ENCODE measurements at regions not wholly inside any gene's neighbourhood (a gene's known extent, or its start where the extent isn't known, plus 50 kb on each side); places are given as distances from the start of the nearest gene placed in this dataset.

DNA sequence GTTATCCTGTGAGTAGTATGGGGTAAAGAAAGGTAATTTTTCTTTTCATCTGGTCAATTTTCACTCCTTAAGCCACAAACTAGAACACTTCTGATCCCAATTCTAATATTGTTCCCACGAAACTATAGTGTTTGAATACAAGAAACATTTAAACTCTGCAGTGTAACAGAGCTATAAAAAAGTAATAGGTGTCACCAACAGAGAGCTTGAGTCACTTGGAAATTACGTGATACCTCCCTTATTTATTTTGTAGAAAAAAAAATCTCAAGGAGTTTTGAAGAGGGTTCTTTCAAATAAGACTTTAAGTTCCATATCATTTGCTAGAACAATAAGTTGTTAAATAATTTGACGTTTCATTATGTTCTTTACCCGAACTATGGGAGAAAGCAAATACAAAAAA lies 959.4 kb downstream of the JRKL start:
- no peak for DNase-seq

DNA sequence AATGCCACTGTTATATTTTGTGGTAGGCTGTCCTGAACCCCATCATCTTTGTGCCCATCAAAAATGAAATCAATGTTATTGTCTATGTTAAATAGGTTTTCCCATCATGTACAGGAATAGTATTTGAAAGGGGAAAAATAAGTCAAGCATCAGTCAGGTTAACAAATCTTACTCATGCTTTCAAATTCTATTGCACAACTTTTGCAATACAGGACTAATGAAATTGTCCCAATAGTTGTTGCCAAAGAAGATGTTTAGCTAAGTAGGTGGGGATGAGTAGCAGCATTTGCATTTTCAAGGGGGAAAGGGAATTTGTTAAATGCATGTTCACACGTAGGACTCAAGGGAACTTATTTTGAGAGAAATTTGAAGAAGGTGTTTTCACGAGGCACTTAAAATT lies 962.1 kb downstream of the JRKL start:
- no peak for DNase-seq

DNA sequence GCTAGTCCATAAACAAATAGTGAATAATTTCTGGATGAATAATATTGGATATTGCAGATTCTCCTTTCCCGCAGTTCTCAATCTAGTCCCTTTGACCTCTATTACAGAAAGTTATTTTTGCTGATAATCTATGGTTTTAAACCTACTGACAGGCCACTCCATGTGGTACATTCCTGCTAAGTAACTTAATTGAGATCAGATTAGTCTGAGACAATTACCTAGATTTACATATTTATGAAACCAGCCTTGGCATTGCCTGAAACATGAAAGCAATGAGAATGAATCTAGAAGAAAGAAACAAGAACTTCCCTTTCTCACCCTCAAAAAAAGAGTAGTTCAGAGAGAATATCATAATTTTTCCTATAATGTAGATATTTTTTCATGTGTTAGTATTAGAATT lies 964.2 kb downstream of the JRKL start:
- no peak for DNase-seq

DNA sequence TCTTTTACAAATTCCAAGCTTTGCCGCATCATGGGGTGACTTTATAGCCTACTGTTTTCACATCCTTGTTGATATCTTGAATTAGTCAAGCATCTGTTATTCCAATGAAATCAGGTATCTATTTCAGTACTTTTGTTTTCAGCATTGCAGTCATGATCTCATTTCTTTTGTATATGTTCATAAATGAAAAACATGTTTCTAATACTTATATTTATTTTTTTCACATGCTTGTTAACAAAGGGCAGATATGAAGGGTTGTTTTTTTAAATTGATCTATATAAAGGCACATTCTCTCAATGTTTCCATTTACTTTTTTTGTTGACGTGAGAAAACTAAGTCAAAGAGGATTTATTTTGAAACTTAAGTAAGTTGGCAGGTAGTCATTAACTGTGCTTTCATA lies 964.8 kb downstream of the JRKL start:
- no peak for DNase-seq

DNA sequence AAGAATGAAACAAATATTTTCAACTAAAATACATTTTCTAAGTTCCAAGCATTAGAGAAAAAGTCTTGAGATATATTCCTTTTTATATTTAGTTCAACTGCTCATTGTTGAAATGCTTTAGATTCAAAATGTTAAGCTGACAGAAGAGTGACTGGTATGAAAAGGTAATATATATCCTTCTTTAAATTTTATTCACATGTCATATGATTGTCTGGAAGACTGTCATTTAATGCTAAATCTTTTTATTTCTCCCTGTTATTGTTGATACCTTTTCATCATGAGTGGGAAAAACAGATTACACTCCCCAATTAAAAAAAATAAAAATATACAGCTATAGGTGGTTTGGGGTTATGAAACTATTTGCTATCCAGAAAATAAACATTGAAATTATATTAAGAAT lies 965.4 kb downstream of the JRKL start:
- no peak for DNase-seq

DNA sequence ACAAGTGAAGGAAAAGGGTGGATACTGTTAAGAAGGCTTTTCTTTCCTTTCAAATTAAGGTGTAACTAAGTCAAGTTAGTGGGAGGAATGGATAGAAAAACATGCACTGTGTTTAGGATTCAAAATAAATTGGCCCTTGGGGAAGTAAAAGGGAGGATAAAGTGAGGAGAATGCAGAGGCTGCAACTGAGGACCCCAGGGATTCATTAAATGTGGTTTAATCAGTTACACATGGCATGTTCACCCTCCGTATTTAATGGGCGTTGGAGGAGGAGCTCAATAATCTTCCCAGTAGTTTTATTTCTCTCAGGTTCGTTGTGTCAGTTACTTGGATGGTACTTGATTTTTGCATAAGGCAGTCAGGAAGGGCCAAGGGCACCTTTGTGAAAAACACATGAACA lies 966.3 kb downstream of the JRKL start:
- no peak for DNase-seq

DNA sequence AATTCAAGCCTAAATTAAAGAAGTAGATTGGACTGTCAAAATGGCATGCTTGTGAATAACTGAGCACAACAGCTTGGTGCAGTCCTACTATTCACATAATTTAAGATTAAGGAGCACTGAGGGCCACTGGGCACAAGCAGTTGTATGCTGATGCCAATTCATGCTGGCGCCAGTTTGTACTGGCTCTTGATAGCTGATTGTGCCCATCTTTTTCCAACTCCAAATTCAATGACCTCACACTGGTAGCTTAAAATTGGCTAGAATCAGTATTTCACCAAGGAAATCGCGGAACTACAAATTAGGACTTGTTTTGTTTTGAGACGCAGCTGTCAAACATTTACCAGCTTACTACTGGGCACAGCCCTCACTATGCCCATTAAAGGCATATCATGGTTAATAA lies 969.2 kb downstream of the JRKL start:
- no peak for DNase-seq

DNA sequence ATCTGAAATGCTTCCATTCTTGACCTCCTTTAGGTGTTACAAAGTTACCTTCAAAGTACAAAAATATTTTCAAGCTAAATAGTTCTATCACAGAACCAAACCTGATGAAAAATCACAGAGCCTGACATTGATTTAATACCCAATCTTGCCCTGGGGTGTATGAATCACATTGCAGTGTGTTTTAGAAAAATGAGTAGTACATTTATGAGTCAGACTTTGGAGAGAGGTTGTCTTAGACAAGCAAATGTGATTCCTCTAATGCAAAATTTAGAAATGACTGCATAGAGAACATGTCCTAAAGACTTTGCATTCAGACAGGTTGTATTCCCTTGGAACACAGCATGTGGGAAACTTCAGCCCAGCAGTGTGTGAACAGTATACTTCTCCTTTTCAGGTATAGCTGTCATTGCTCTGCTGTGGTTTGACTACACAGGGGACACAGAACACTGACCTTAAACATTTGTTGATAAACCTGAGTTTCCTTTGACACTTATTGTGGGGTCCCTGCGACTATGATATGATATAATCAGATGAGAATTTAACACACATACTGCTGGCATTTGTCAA lies 972.1 kb downstream of the JRKL start:
- DNase-seq: no peak

DNA sequence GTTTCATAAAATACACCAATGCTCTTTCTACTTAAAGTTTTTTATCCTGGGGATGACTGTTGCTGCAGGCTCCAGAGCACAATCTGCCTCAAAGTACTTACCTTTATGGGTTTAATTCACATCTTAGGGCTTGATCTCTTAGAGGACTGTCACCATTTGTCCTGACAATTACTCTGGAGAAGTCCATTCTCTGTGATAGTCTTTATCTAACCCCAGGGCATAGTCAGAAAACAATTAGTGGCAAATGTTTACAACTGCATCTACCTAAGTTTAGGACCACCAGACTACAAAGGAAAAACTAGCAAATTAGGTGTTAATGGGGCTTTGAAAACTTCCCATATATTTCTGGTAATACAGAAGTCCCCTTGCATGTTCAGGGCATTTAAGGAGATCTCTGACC lies 973.5 kb downstream of the JRKL start:
- no peak for DNase-seq

DNA sequence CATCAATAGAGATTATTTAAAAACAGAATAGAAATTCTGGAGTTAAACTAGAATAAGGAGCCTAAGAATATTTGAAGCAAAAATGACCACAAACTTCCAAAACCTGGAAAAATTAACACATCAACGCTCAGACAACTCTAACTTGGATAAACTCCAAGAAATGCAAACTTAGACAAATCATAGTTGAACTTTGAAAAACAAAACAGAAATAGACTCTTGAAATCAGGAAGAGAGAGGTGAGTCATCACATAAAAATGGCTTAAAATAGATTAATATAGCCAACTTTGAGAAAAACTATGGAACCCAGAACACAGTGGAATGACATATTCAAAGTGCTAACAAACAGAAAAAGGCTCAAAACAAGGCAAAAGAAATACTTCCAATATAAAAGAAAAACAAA lies 974.2 kb downstream of the JRKL start:
- no peak for DNase-seq

DNA sequence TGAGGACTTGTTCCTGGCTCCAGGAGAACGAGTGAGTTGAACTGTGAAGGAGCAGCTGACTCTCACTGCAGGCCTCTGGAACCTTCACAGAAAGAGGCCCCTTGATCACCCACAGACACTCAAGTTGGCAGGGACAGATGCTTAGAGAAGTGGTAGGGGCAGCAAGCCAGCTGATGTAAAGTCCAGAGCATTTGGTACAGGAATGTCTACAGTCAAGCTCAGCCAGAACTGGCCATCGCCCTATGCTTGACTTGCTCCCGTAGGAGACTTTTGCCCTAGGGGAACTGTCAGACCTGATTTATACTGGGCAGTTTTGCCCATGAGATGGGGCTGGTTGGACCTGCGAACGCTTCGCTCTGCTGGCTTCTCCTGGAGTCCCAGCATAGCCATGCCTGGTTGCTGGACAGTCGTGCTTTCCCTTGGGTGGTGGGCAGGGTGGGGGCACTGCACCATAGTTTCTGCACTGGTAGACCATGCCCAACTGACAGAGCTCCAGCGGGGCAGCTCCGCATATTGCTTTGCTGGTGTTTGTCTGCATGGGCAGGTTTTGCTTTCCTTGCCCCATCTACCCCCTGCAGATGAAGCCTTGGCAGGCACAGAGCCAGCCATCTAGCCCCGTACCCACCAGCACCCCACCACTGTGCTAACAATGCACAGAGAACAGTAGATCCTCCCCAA lies 977.7 kb downstream of the JRKL start:
- no peak for DNase-seq

DNA sequence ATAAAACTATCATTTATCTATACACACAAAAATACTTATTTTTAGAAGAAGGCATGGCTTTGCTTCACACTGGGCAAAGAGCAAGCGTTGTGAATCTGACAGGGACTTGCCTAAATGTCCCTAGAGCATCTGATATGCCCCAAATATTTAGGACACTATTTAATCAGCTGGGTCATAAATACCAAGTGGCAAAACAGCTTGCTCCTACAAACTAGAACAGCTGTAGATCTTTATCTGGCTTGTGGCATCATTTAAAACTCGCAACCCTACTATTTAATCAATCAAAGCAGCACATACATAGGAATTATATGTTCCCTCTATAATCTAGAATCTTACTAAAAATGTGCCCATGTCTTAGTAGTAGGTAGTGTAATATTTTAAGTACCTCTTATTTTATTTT lies 999.5 kb downstream of the JRKL start:
- no peak for DNase-seq

DNA sequence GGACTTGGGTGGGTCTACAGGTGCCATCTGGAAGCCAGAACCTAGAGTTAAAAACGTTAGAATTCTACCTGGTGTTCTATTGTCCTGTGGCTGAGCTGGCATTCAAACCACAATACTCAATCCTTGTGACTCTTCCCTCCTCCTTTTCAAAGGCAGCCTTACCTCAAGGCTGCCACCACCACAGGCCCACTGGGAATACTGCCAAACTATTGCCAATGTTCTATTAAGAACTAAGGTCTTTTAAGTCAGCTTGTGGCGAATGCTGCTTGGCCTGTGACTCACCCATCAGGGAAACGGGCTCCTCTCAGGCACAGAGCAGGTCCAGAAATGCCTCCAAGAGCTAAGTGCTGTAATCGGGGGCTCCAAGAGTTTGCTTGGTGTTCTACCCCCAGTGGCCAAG lies 1008.4 kb downstream of the JRKL start:
- no peak for DNase-seq

DNA sequence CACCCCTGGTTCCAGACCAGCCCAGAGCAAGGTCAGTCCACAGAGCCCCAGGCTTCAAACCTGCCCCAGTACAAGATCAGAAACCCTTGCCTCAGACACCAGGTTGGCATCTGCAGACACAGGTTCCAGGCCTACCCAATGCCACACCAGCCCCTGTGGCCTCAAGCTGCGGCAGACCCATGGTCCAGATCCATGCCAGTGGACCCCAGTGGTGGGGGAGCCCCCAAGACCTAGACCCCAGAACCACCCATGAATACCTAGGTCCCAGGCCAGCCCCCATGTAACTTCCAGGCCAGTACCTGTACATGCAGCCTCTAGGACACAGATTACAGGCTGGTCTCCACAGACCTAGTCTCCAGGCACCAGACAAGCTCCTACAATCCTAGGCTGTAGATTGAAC lies 1019.3 kb downstream of the JRKL start:
- no peak for DNase-seq

DNA sequence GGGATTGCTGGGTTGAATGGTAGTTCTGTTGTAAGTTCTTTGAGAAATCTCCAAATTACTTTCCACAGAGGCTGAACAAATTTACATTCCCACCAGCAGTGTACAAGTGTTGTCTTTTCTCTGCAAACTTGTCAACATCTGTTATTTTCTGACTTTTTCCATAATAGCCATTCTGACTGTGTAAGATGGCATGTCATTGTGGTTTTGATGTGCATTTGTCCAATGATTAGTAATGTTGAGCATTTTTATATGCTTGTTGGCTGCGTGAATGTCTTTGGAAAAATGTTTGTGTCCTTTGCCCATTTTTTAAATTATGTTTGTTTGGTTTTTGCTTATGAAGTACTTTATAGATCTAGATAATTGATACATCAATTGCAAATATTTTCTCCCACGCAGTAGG lies 1025.0 kb downstream of the JRKL start:
- no peak for DNase-seq

DNA sequence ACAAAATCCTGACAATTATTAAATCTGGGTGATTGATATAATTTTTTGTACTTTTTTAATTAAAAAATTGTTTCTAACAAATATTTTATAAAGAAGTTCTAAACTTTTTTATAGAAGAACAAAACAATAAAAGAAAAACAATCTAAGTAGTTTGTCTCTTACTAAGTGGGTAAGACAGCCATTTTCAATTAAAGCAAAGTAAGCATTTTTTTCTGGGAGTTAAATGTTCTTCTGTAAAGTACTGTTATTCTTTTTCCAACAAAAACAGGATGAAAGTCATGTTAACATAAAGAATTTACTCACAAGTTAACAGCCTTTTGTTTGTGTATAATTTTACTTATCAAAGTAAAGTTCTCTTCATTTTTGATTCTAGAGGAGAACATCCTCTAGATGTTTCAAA lies 1029.9 kb downstream of the JRKL start:
- DNase-seq: no peak

DNA sequence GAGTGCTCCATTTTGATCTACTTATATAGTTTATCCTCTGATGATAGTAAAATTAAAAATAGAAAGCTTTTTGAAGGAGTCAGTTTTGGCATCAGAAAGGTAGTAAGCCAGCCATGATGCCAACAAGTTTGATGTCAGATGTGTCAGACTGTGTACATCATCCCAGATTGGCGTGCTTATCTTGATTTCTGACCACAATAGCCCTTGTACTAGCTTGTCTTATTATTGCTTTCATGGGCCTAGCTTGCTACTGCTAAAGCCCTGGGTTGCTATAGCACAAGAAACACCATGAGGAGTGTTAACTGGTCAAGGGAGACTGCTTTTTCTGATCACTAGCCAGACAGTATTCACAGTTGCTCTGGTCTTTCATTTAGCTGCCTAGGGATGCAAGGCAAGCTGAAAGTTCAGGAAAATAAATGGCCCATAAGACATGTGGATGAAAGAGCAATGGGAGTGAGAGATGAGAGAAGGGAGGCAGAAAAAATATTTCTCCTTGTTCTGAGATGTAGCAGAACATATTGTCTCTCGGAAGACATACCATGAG lies 1038.5 kb downstream of the JRKL start:
- DNase-seq: no peak

DNA sequence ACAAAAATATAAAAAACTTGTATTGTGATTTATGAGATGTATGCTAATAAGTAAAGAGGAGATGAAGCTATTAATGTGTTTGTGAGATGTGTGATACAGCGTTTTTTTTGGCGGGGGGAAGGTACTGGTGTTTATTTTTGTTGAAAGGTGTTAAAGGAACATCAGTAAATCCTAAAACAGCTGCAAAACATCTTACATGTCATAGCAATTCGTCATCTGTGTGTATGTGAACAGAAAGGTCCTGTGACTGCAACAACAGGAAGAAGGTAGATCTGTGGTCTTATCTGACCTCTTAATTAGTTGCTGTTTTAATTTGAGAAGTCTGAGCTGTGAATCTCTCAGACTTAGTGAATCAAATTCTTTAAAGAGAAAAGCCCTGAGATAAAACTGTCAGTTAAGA lies 1041.1 kb downstream of the JRKL start:
- no peak for DNase-seq

DNA sequence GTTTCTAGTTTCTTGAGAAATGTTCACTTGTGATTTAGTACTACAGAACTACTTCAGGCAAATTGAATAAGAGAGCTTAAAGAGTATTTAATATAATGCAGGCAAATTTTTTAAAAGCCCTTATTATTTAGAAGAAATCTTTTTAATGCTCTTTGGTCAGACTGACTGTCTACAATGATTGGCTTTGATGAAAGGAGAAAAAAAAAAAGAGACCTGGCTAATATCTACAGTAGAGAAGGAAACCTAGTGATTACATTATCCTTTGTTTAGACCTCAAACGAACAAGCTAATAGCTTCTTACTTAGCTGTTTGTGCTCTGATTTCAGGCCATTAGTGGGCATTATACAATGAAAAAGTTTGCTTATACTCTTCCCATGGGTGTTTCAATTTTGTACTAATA lies 1043.1 kb downstream of the JRKL start:
- no peak for DNase-seq

DNA sequence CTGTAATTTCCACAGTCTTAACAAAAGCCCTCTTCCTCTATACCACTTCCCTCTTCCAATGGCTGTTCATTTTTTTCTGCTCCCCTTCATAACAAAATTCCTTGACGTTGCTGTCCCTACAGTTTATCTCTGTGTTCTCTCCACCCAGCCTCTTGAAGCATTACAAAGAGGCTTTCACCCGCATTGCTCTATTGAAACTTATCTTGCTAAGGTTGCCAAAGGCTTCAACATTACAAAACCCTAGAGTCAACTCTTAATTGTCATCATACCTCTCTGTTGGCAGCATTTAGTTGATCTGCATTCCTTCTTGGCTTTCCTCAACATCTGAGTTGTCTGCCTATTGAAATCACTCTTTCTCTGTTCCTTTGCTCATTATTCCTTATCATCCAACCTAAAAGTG lies 1055.7 kb downstream of the JRKL start:
- no peak for DNase-seq

DNA sequence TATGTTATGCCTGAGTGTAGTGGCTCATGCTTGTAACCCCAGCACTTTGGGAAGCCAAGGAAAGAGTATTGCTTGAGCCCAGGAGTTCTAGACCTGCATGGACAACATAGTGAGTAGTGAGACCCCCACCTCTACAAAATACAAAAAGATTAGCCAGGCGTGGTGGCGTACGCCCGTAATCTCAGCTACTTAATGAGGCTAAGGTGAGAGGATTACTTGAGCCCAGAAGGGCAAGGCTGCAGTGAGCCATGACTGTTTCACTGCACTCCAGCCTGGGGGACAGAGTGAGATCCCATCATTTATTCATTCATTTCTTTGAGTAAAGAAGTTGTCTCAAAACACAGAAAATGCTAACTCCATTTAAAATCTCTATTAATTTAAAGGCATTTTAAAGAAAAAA lies 1061.6 kb downstream of the JRKL start:
- no peak for DNase-seq

DNA sequence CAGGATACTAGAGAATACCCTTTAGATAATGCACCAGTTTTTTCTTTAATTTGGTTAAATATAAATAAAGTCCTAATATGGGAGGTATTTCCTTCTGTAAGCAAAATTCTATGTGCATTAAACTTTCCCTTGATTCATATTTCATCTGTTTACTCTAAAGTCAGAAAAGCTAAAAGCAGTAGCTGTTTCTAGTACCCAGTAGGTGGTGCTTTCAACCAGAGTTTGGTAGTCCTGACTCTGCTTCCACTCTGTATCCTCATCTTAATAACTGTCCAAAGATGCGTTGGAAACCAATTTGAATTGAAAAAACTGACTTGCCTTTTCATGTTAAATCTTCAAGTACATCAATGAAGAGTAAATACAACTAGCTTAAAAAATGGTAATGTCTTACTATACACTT lies 1065.2 kb downstream of the JRKL start:
- no peak for DNase-seq

DNA sequence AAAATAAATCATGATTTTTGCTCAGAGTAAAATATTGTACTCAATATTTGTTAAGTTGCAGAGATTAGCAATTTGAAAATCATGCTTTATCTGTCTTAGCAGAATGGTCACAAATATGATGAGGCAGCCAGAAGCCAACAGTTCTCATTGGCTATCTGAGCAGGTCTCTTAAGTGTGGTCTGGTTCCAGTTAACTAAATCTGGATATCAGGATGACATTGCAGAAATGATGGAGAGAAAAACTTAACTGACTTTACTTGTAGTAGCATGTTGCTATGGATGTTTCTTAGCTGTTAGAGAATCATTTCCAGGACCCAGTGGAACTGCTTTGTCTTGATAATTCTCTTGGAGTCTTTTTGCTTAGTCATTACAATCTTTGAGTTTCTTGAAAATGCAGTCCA lies 1070.3 kb downstream of the JRKL start:
- no peak for DNase-seq

DNA sequence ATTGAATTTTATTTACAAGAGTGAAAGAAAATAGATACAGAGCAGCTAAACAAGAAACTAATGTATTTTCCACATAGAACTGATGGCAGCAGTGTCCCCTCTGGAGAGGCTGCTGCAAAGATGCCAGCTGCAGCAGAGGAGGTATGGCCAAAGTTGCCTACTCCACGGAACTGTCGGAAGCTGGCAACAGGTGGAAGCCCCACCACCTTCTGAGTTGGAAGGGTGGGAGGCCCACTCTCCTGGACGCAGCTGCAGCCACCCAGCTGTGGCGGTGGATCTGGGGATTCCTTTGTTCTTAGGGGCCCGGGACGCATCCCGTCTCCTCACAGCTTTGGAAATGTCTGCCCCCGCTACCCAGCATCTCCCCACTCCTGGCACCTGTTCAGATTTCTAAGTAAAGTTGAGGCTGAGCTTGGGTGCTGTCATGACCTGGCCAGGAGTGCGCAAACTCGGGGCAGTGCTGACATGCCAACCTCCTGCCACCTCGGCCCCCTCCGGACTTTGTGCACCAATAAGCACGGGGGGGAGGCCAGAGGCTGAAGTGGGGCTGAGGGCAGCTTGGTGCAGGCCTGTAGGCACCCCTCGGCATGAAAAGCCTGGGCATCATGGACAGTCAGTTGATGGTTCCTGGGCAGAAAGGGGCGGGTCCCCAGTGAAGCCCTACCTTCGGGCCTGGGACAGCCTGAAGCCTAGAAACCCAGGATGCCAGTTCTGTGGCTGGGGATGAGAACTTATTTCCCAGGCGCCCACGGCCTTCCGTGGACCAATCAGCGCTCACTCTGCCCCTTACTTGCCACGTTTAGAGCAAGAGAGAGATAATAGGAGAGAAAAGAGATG lies 1071.4 kb downstream of the JRKL start:
- DNase-seq: no peak

Data from CD4-positive, alpha-beta T cell treated with Interleukin-21 for 1 hour (primary cell).